ENCODE measurements at regions not wholly inside any gene's neighbourhood (a gene's known extent, or its start where the extent isn't known, plus 50 kb on each side); places are given as distances from the start of the nearest gene placed in this dataset.

GRCh38 chr13:21872795-21873194 lies 201.9 kb downstream of the FGF9 start:
- DNase-seq = no peak
- no CpG with 5 or more reads among the region's 5 CpGs for WGBS (ENCODE audit: extremely low coverage, insufficient read length, low lambda C conversion rate)

More at GRCh38 chr13:21872795-21873194, 201.9 kb downstream of the FGF9 start:
- no peak overlapping the region for H2BK15ac ChIP-seq (ENCODE audit: low read depth, low read length)
- H3K18ac ChIP-seq (ENCODE audit: insufficient read length, low read depth, low read length) = no peak overlapping the region
- no peak overlapping the region for H3K4me3 Mint-ChIP-seq
- H3K9me3 ChIP-seq (ENCODE audit: control insufficient read depth, low read depth, low read length) = no peaks in the 10 kb centered on the region
- no peak overlapping the region for H2BK20ac ChIP-seq (ENCODE audit: low read depth, low read length, poor library complexity, severe bottlenecking)
- no peaks in the 10 kb centered on the region for H3K4me1 ChIP-seq (ENCODE audit: insufficient read depth, low read length)
- no peak overlapping the region for H4K5ac ChIP-seq (ENCODE audit: insufficient read length, low read depth, low read length)
- H4K20me1 ChIP-seq (ENCODE audit: control insufficient read depth, insufficient read depth, insufficient read length) = no peaks in the 10 kb centered on the region
- H3K27ac ChIP-seq (ENCODE audit: insufficient read length, low read depth, low read length) = no peak overlapping the region
- no peaks in the 10 kb centered on the region for H3K79me2 ChIP-seq (ENCODE audit: insufficient read depth, low read length)
- H3K27ac Mint-ChIP-seq = no peak overlapping the region
- no peak overlapping the region for H2BK5ac ChIP-seq (ENCODE audit: insufficient read length, low read length)
- H4K91ac ChIP-seq (ENCODE audit: insufficient read length, low read depth, low read length) = no peak overlapping the region
- no peak overlapping the region for H2BK12ac ChIP-seq (ENCODE audit: insufficient read length, low read depth, low read length)
- no peak overlapping the region for H3K56ac ChIP-seq (ENCODE audit: insufficient read length, low read depth, low read length)
- H3K23me2 ChIP-seq (ENCODE audit: insufficient read length, low read depth, low read length, poor library complexity, severe bottlenecking) = no peaks in the 10 kb centered on the region
- H2AK5ac ChIP-seq (ENCODE audit: insufficient read length, low read length) = no peak overlapping the region
- no peaks in the 10 kb centered on the region for H3K27me3 ChIP-seq (ENCODE audit: insufficient read depth, low read length)
- TF ChIP-seq CTCF (conservative IDR thresholded peaks at IDR 0.05) = no peak
- H3K9ac ChIP-seq (ENCODE audit: extremely low read depth, insufficient read length, low read length) = no peak overlapping the region
- no peak overlapping the region for H2AFZ ChIP-seq (ENCODE audit: low read length)
- H3K4me2 ChIP-seq (ENCODE audit: insufficient read depth, insufficient read length, low read length) = no peak overlapping the region
- no peak overlapping the region for H4K8ac ChIP-seq (replicated peaks; ENCODE audit: insufficient read length, low read depth, low read length)
- H2BK120ac ChIP-seq (ENCODE audit: low read depth, low read length, poor library complexity, severe bottlenecking) = no peak overlapping the region
- peaks cover 0 to 4% of the 10 kb centered on the region in 2 experiments; a peak in 1 of 4 replicates for H3K4me1 Mint-ChIP-seq
- H3K9me3 Mint-ChIP-seq = no peaks in the 10 kb centered on the region
- H3K23ac ChIP-seq (ENCODE audit: insufficient read length, low read depth, low read length) = no peak overlapping the region
- H3T11ph ChIP-seq (ENCODE audit: low read length) = no peak overlapping the region
- no peaks in the 10 kb centered on the region for H3K36me3 Mint-ChIP-seq (ENCODE audit: insufficient read depth in 1 of 3, low read depth in 3 of 3)
- no peaks in the 10 kb centered on the region; the same call in 1 of the 2 replicates for H3K27me3 Mint-ChIP-seq (ENCODE audit: low read depth)
- no peak overlapping the region for H3K4ac ChIP-seq (ENCODE audit: low read depth, low read length)
- no peak overlapping the region for H3K14ac ChIP-seq (ENCODE audit: insufficient read depth, low read length)
- H3K79me1 ChIP-seq (ENCODE audit: insufficient read depth, low read depth, low read length, poor library complexity, severe bottlenecking) = no peaks in the 10 kb centered on the region
